OCI-LY1 (cell line): ENCODE measurements at regions not wholly inside any gene's neighbourhood (a gene's known extent, or its start where the extent isn't known, plus 50 kb on each side); places are given as distances from the start of the nearest gene placed in this dataset.

ENCODE experiments used
- CTCF ChIP-seq: fragments of 200-600 bp; sonication (generic), shearing (Covaris generic); IDR thresholded peaks from 2 replicates; pipeline ENCODE4 v1.5.1; 2017; ENCODE audit warnings: mild to moderate bottlenecking, antibody characterized with exemption, low read length, moderate library complexity, mixed read lengths
- EZH2 ChIP-seq: fragments of 200-600 bp; sonication (generic), shearing (Covaris generic); IDR thresholded peaks from 2 replicates; pipeline ENCODE4 v1.8.0; 2017; ENCODE audit warnings: borderline replicate concordance, mixed run types, mild to moderate bottlenecking, antibody characterized with exemption, low read length, moderate library complexity, mixed read lengths

- TF ChIP-seq CTCF (no peak), EZH2 (no peak)
These were observed 51.1 kb upstream of the C14orf180 start for GRCh38 chr14:104528496-104528895.
